WTC11 (cell line): ENCODE measurements at regions not wholly inside any gene's neighbourhood (a gene's known extent, or its start where the extent isn't known, plus 50 kb on each side); places are given as distances from the start of the nearest gene placed in this dataset.

Experiments
- ATAC-seq: fragments of 200-7000 bp; cut with Tn5 transposase; 2 replicates; pipeline ENCODE4 v1.10.0; 2021; ENCODE audit warnings: mild to moderate bottlenecking, moderate library complexity
- CTCF ChIA-PET: fragments of 300-600 bp; sonication (Branson Sonifier 250); formaldehyde crosslinking; loops from one replicate; lab custom pipeline; 2021; ENCODE audit warnings: antibody characterized with exemption; lab: Charles Lee
- POLR2A ChIA-PET: fragments of 350-600 bp; sonication (Branson Sonifier 250); formaldehyde crosslinking; loops from one replicate; lab custom pipeline; 2021; ENCODE audit warnings: antibody characterized with exemption; lab: Charles Lee
- DNase-seq: peaks from one replicate; pipeline ENCODE4 v3.0.0; 2021; ENCODE audit warnings: low spot score
- H3K27ac Mint-ChIP-seq: 2 replicates; pipeline ENCODE4 v1.8.0; 2021; ENCODE audit warnings: mixed read lengths
- H3K27me3 Mint-ChIP-seq: 2 replicates; pipeline ENCODE4 v1.8.0; 2021; ENCODE audit warnings: low read depth, mild to moderate bottlenecking, moderate library complexity, mixed read lengths
- H3K36me3 Mint-ChIP-seq: 2 replicates; pipeline ENCODE4 v1.8.0; 2021; ENCODE audit warnings: mixed read lengths
- H3K4me1 Mint-ChIP-seq: 2 replicates; pipeline ENCODE4 v1.8.0; 2022; ENCODE audit warnings: mixed read lengths
- H3K4me3 Mint-ChIP-seq: 2 replicates; pipeline ENCODE4 v1.8.0; 2021; ENCODE audit warnings: mild to moderate bottlenecking, moderate library complexity, mixed read lengths
- H3K9me3 Mint-ChIP-seq: 2 replicates; pipeline ENCODE4 v1.8.0; 2021; ENCODE audit warnings: mixed read lengths
- AFF4 ChIP-seq: sonication (generic); formaldehyde crosslinking; IDR thresholded peaks from 2 replicates; pipeline ENCODE4 v1.8.1; 2023; ENCODE audit warnings: mild to moderate bottlenecking, missing genetic modification reagents, borderline replicate concordance
- ARID4B ChIP-seq: sonication (generic); formaldehyde crosslinking; IDR thresholded peaks from 2 replicates; pipeline ENCODE4 v1.8.0; 2023; ENCODE audit warnings: missing genetic modification reagents, mild to moderate bottlenecking, borderline replicate concordance
- EMX1 ChIP-seq: fragments of 250-450 bp; sonication (Bioruptor Pico); IDR thresholded peaks from 2 replicates; pipeline ENCODE4 v1.8.0; 2021; ENCODE audit warnings: mild to moderate bottlenecking
- ETV6 ChIP-seq: sonication (generic); formaldehyde crosslinking; IDR thresholded peaks from 2 replicates; pipeline ENCODE4 v1.8.1; 2022; ENCODE audit warnings: mild to moderate bottlenecking, missing genetic modification reagents
- FOXP1 ChIP-seq: sonication (generic); formaldehyde crosslinking; IDR thresholded peaks from 2 replicates; pipeline ENCODE4 v1.8.0; 2022; ENCODE audit warnings: missing genetic modification reagents, mild to moderate bottlenecking, moderate library complexity, borderline replicate concordance
- GTF2I ChIP-seq: fragments of 250-450 bp; sonication (Bioruptor Pico); conservative IDR thresholded peaks from 2 replicates; pipeline ENCODE4 v1.4.0; 2021; ENCODE audit warnings: mild to moderate bottlenecking
- HMGA2 ChIP-seq: fragments of 250-450 bp; sonication (Bioruptor Pico); IDR thresholded peaks from 2 replicates; pipeline ENCODE4 v1.4.0; 2021; ENCODE audit warnings: mild to moderate bottlenecking, moderate library complexity
- IRF1 ChIP-seq: sonication (generic); formaldehyde crosslinking; IDR thresholded peaks from 2 replicates; pipeline ENCODE4 v1.8.0; 2023; ENCODE audit warnings: missing genetic modification reagents
- MAX ChIP-seq: sonication (generic); formaldehyde crosslinking; IDR thresholded peaks from 2 replicates; pipeline ENCODE4 v1.8.0; 2022; ENCODE audit warnings: mild to moderate bottlenecking, missing genetic modification reagents
- MYBL2 ChIP-seq: sonication (generic); formaldehyde crosslinking; IDR thresholded peaks from 2 replicates; pipeline ENCODE4 v1.8.1; 2023; ENCODE audit warnings: mild to moderate bottlenecking, moderate library complexity, missing genetic modification reagents
- NFATC4 ChIP-seq: fragments of 250-450 bp; sonication (Bioruptor Pico); IDR thresholded peaks from 2 replicates; pipeline ENCODE4 v1.9.0; 2021; ENCODE audit warnings: mild to moderate bottlenecking
- NR3C1 ChIP-seq: sonication (generic); formaldehyde crosslinking; conservative IDR thresholded peaks from 2 replicates; pipeline ENCODE4 v1.8.1; 2023; ENCODE audit warnings: low read depth, mild to moderate bottlenecking, missing genetic modification reagents
- PRDM15 ChIP-seq: sonication (generic); formaldehyde crosslinking; IDR thresholded peaks from 2 replicates; pipeline ENCODE4 v1.8.0; 2022; ENCODE audit warnings: missing genetic modification reagents
- USF1 ChIP-seq: sonication (generic); formaldehyde crosslinking; IDR thresholded peaks from 2 replicates; pipeline ENCODE4 v1.8.0; 2022; ENCODE audit warnings: mild to moderate bottlenecking, missing genetic modification reagents
- ZBTB43 ChIP-seq: sonication (generic); formaldehyde crosslinking; IDR thresholded peaks from 2 replicates; pipeline ENCODE4 v1.8.1; 2023; ENCODE audit warnings: mild to moderate bottlenecking, missing genetic modification reagents
- ZNF121 ChIP-seq: sonication (generic); formaldehyde crosslinking; IDR thresholded peaks from 2 replicates; pipeline ENCODE4 v1.8.0; 2023; ENCODE audit warnings: missing genetic modification reagents
- ZNF423 ChIP-seq: fragments of 250-450 bp; sonication (Bioruptor Pico); IDR thresholded peaks from 2 replicates; pipeline ENCODE4 v2.1.2; 2022; ENCODE audit warnings: mild to moderate bottlenecking, moderate library complexity
- ZNF671 ChIP-seq: fragments of 250-450 bp; sonication (Bioruptor Pico); IDR thresholded peaks from 2 replicates; pipeline ENCODE4 v1.8.0; 2021; ENCODE audit warnings: mild to moderate bottlenecking
- ZSCAN18 ChIP-seq: fragments of 250-450 bp; sonication (Bioruptor Pico); IDR thresholded peaks from 2 replicates; pipeline ENCODE4 v2.1.2; 2022; ENCODE audit warnings: mild to moderate bottlenecking, moderate library complexity

GRCh38 chr3:117543521-117543920, 833.9 kb downstream of the TUSC7 start:
- ChIA-PET CTCF (no interaction called here), POLR2A (no interaction called here)
- no peak overlapping the region for H3K27ac Mint-ChIP-seq
- no peak overlapping the region for H3K4me3 Mint-ChIP-seq
- H3K4me1 Mint-ChIP-seq: no peaks in the 10 kb centered on the region
- H3K27me3 Mint-ChIP-seq: no peaks in the 10 kb centered on the region
- H3K9me3 Mint-ChIP-seq: no peaks in the 10 kb centered on the region
- DNase-seq (no peak), ATAC-seq (no peak)
- no peaks in the 10 kb centered on the region for H3K36me3 Mint-ChIP-seq
- no peak for TF ChIP-seq IRF1
- TF ChIP-seq FOXP1 (CRISPR knock-in tag): no peak
- TF ChIP-seq PRDM15 (CRISPR knock-in tag): no peak
- no peak for TF ChIP-seq ETV6
- no peak for TF ChIP-seq EMX1
- TF ChIP-seq GTF2I (CRISPR knock-in tag): no peak
- TF ChIP-seq MYBL2: no peak
- TF ChIP-seq MAX (CRISPR knock-in tag): no peak
- no peak for TF ChIP-seq NFATC4
- no peak for TF ChIP-seq HMGA2 (CRISPR knock-in tag)
- TF ChIP-seq ARID4B (CRISPR knock-in tag): no peak
- TF ChIP-seq USF1 (CRISPR knock-in tag): no peak
- no peak for TF ChIP-seq ZSCAN18 (CRISPR knock-in tag)
- TF ChIP-seq ZNF423 (CRISPR knock-in tag): no peak

GRCh38 chr3:117545484-117545883, 835.9 kb downstream of the TUSC7 start:
- ChIA-PET POLR2A (no interaction called here), CTCF (no interaction called here)
- ATAC-seq (no peak), DNase-seq (no peak)
- Mint-ChIP-seq H3K27me3 (no peaks in the 10 kb centered on the region), H3K9me3 (no peaks in the 10 kb centered on the region), H3K4me1 (no peaks in the 10 kb centered on the region), H3K27ac (no peak overlapping the region), H3K36me3 (no peaks in the 10 kb centered on the region), H3K4me3 (no peak overlapping the region)
- TF ChIP-seq NR3C1 (no peak), AFF4 (CRISPR knock-in tag) (no peak), ZNF671 (CRISPR knock-in tag) (no peak), ZNF121 (CRISPR knock-in tag) (no peak), ZBTB43 (CRISPR knock-in tag) (no peak)
